ENCODE measurements at regions not wholly inside any gene's neighbourhood (a gene's known extent, or its start where the extent isn't known, plus 50 kb on each side); places are given as distances from the start of the nearest gene placed in this dataset.

- TF ChIP-seq, protein P1, sequence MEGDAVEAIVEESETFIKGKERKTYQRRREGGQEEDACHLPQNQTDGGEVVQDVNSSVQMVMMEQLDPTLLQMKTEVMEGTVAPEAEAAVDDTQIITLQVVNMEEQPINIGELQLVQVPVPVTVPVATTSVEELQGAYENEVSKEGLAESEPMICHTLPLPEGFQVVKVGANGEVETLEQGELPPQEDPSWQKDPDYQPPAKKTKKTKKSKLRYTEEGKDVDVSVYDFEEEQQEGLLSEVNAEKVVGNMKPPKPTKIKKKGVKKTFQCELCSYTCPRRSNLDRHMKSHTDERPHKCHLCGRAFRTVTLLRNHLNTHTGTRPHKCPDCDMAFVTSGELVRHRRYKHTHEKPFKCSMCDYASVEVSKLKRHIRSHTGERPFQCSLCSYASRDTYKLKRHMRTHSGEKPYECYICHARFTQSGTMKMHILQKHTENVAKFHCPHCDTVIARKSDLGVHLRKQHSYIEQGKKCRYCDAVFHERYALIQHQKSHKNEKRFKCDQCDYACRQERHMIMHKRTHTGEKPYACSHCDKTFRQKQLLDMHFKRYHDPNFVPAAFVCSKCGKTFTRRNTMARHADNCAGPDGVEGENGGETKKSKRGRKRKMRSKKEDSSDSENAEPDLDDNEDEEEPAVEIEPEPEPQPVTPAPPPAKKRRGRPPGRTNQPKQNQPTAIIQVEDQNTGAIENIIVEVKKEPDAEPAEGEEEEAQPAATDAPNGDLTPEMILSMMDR (IDR thresholded peaks at IDR 0.05; ENCODE audit: low read depth, low read length, missing control alignments): no peak
- no peak for DNase-seq (ENCODE audit: low read depth)
- no peak overlapping the region for H3K4me3 ChIP-seq (ENCODE audit: low read depth, low read length)
- in situ Hi-C loops (cut with HindIII; ENCODE audit: low sequenced_read_pairs): no loop called here
Observed at GRCh38 chr6:105639124-105639523, 236.2 kb upstream of the PREP start.

DNA sequence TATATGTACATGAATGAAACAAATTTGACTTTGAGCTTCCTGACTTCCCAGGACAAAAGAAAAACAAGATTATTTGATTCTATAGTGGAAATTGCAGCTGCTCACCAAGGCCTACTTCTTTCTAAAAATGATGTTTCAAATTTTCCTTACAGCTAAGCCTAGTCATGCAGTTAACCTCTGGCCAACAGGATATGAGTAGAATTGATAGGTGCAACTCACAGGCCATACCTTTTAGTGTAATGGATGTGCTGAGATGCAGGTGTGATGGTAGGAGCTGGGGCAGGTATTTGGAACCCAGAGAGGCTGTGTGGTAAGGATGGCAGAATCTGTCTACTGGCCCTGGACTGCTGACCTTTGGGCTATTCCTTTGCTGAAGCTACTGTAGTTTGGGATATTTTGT, 230.9 kb upstream of the PREP start:
- in situ Hi-C loops (cut with HindIII; ENCODE audit: low sequenced_read_pairs): no loop called here
- H3K4me3 ChIP-seq (ENCODE audit: low read depth, low read length): no peak overlapping the region
- DNase-seq (ENCODE audit: low read depth): no peak
- TF ChIP-seq, protein P1 (IDR thresholded peaks at IDR 0.05; ENCODE audit: low read depth, low read length, missing control alignments): no peak

- no peak overlapping the region for H3K4me3 ChIP-seq (ENCODE audit: low read depth, low read length)
- no peak for DNase-seq (ENCODE audit: low read depth)
- TF ChIP-seq, protein P1 (IDR thresholded peaks at IDR 0.05; ENCODE audit: low read depth, low read length, missing control alignments): no peak
- in situ Hi-C loops (cut with HindIII; ENCODE audit: low sequenced_read_pairs): no loop called here
Observed at GRCh38 chr6:105628156-105628860, 225.4 kb upstream of the PREP start.

- H3K4me3 ChIP-seq (ENCODE audit: low read depth, low read length): no peak overlapping the region
- DNase-seq (ENCODE audit: low read depth): no peak
- TF ChIP-seq, protein P1 (IDR thresholded peaks at IDR 0.05; ENCODE audit: low read depth, low read length, missing control alignments): no peak
- in situ Hi-C loops (cut with HindIII; ENCODE audit: low sequenced_read_pairs): no loop called here
Observed at GRCh38 chr6:105626295-105627158, 223.6 kb upstream of the PREP start.

DNA sequence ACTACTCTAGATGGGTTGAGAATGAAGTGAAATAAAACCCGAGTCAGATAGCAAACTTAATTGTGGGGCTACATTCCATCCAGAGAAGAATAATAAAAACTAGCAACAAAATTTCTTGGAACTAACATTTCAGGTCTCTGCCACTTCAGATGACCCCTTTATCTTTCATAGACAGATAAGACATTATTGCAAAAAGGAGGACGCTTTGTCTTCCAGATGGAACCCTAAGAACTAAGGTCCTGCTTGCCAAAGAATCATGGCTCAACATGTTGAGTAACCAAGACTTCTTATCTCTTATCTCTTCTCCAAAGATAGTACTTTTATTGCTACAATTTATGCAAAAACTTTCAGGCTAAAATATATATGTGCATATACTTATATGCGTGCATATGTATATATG, 221.1 kb upstream of the PREP start:
- in situ Hi-C loops (cut with HindIII; ENCODE audit: low sequenced_read_pairs): no loop called here
- no peak overlapping the region for H3K4me3 ChIP-seq (ENCODE audit: low read depth, low read length)
- DNase-seq (ENCODE audit: low read depth): no peak
- TF ChIP-seq, protein P1 (IDR thresholded peaks at IDR 0.05; ENCODE audit: low read depth, low read length, missing control alignments): no peak

DNA sequence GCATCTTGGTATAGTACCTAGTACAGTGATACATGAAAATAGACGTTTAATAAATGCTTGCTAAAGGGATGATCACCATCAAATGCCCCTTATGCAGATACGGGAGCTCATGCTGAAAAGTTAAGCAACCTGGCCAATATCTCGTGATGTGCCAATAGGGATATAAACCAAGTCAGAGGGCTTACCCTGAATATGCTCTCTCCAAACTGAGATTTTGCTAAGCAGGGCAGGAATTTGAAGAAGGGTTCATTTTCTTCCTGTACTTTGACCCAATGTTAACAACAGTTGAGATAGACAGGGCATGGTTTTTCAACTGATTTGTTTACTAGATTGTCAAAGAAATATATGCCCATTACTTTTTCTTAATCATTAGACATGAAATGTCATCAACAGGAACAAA, 219.3 kb upstream of the PREP start:
- in situ Hi-C loops (cut with HindIII; ENCODE audit: low sequenced_read_pairs): no loop called here
- no peak overlapping the region for H3K4me3 ChIP-seq (ENCODE audit: low read depth, low read length)
- no peak for DNase-seq (ENCODE audit: low read depth)
- TF ChIP-seq, protein P1 (IDR thresholded peaks at IDR 0.05; ENCODE audit: low read depth, low read length, missing control alignments): no peak
